Mesenchymal stem cell (in vitro differentiated cells and primary cell): ENCODE measurements at regions not wholly inside any gene's neighbourhood (a gene's known extent, or its start where the extent isn't known, plus 50 kb on each side); places are given as distances from the start of the nearest gene placed in this dataset.
A peak's percentile ranks its signal among the peaks of the same experiment; 100 is the strongest.
"Not testable (repeated sequence)": the region's sequence is repeated elsewhere in the genome, so short reads cannot be mapped to it uniquely, and the experiment has no call there.

Experiments used
- DNase-seq: peaks from one replicate; pipeline ENCODE4 v3.0.0-alpha.2; 2013
- H2AFZ ChIP-seq: one replicate; pipeline ENCODE4 v1.6.1; 2013; ENCODE audit warnings: low read depth, mild to moderate bottlenecking, control low read depth, inconsistent platforms, low read length, moderate library complexity
- H2AK5ac ChIP-seq: 2 replicates; pipeline ENCODE4 v1.6.1; 2013; ENCODE audit warnings: low read length, moderate library complexity, mild to moderate bottlenecking, inconsistent platforms; ENCODE audit not compliant: severe bottlenecking
- H2BK120ac ChIP-seq: one replicate; pipeline ENCODE4 v1.6.1; 2013; ENCODE audit warnings: low read depth, mild to moderate bottlenecking, inconsistent platforms, low read length, moderate library complexity
- H2BK12ac ChIP-seq, 2 experiments: one replicate each; pipeline ENCODE4 v1.6.1; 2013; ENCODE audit warnings: inconsistent platforms in 2 of 2, low read length in 2 of 2, mild to moderate bottlenecking in 2 of 2, moderate library complexity in 2 of 2, control low read depth in 1 of 2
- H2BK15ac ChIP-seq: one replicate; pipeline ENCODE4 v1.6.1; 2013; ENCODE audit warnings: mild to moderate bottlenecking, low read depth, inconsistent platforms; ENCODE audit not compliant: poor library complexity, severe bottlenecking
- H2BK5ac ChIP-seq: 2 replicates; pipeline ENCODE4 v1.6.1; 2013; ENCODE audit warnings: low read depth, mild to moderate bottlenecking, low read length, control low read depth, inconsistent platforms; ENCODE audit not compliant: poor library complexity, severe bottlenecking
- H3K14ac ChIP-seq, 2 experiments: one replicate each; pipeline ENCODE4 v1.6.1; 2013; ENCODE audit warnings: inconsistent platforms in 2 of 2, low read length in 2 of 2, control low read depth in 1 of 2, mild to moderate bottlenecking in 1 of 2, moderate library complexity in 1 of 2
- H3K18ac ChIP-seq, 2 experiments: one replicate each; pipeline ENCODE4 v1.6.1; 2013; ENCODE audit warnings: inconsistent platforms in 2 of 2, low read length in 2 of 2, control low read depth in 1 of 2, low read depth in 1 of 2, mild to moderate bottlenecking in 1 of 2
- H3K23ac ChIP-seq, 2 experiments: one replicate each; pipeline ENCODE4 v1.6.1; 2013; ENCODE audit warnings: inconsistent platforms in 2 of 2, low read length in 2 of 2, mild to moderate bottlenecking in 2 of 2, moderate library complexity in 2 of 2, control low read depth in 1 of 2
- H3K27ac ChIP-seq: 2 replicates; pipeline ENCODE4 v1.5.1; 2013; ENCODE audit warnings: mild to moderate bottlenecking, moderate library complexity, low read length, control low read depth, inconsistent platforms; ENCODE audit not compliant: poor library complexity, severe bottlenecking
- H3K27me3 ChIP-seq, 2 experiments: 2 replicates each; pipeline versions ENCODE4 v1.6.1 to v1.7.0; 2013; ENCODE audit warnings: low read length in 2 of 2, mild to moderate bottlenecking in 2 of 2, moderate library complexity in 2 of 2, control low read depth in 1 of 2, inconsistent platforms in 1 of 2; ENCODE audit not compliant: control insufficient read depth in 1 of 2, insufficient read depth in 1 of 2
- H3K36me3 ChIP-seq, 2 experiments: 2 replicates each; pipeline versions ENCODE4 v1.6.1 to v1.7.0; 2013; ENCODE audit warnings: low read length in 2 of 2, control low read depth in 1 of 2, inconsistent platforms in 1 of 2, low read depth in 1 of 2, mild to moderate bottlenecking in 1 of 2; ENCODE audit not compliant: insufficient read depth in 2 of 2, control insufficient read depth in 1 of 2
- H3K4ac ChIP-seq, 2 experiments: one replicate each; pipeline ENCODE4 v1.6.1; 2013; ENCODE audit warnings: inconsistent platforms in 2 of 2, low read length in 2 of 2, mild to moderate bottlenecking in 2 of 2, moderate library complexity in 2 of 2, control low read depth in 1 of 2, low read depth in 1 of 2
- H3K4me1 ChIP-seq: 2 replicates; pipeline ENCODE4 v1.6.1; 2013; ENCODE audit warnings: low read depth, low read length, control low read depth; ENCODE audit not compliant: control insufficient read depth, insufficient read depth
- H3K4me2 ChIP-seq: 2 replicates; pipeline ENCODE4 v1.6.1; 2013; ENCODE audit warnings: low read length, mild to moderate bottlenecking, inconsistent platforms; ENCODE audit not compliant: poor library complexity, severe bottlenecking
- H3K4me3 ChIP-seq, 2 experiments: 2 replicates each; pipeline versions ENCODE4 v1.5.1 to v1.7.0; 2013; ENCODE audit warnings: low read length in 2 of 2, mild to moderate bottlenecking in 2 of 2, control low read depth in 1 of 2, low read depth in 1 of 2; ENCODE audit not compliant: insufficient read depth in 1 of 2
- H3K79me1 ChIP-seq: replicated peaks from 2 replicates; pipeline ENCODE4 v1.6.1; 2013; ENCODE audit warnings: mild to moderate bottlenecking, control low read depth, low read length, inconsistent platforms; ENCODE audit not compliant: poor library complexity, severe bottlenecking
- H3K9ac ChIP-seq: 2 replicates; pipeline ENCODE4 v1.7.0; 2013; ENCODE audit warnings: mild to moderate bottlenecking, low read length, moderate library complexity
- H3K9me3 ChIP-seq: 2 replicates; pipeline ENCODE4 v1.7.0; 2013; ENCODE audit warnings: mild to moderate bottlenecking, low read length; ENCODE audit not compliant: control insufficient read depth
- H4K8ac ChIP-seq: one replicate; pipeline ENCODE4 v1.6.1; 2013; ENCODE audit warnings: inconsistent platforms, mild to moderate bottlenecking, low read length, moderate library complexity
- H4K91ac ChIP-seq: one replicate; pipeline ENCODE4 v1.6.1; 2013; ENCODE audit warnings: mild to moderate bottlenecking, low read length, inconsistent platforms
- WGBS: methylation state at CpG from one replicate; pipeline ENCODE4 v1.1.7; 2013; ENCODE audit warnings: mixed read lengths; 5-methylcytosine and 5-hydroxymethylcytosine counted together

- H3K4me3 ChIP-seq, result no peak overlapping the region
- 94% methylated on average over 24 of the region's 25 CpGs for WGBS
Observed at GRCh38 chr18:76708722-76709353, 113.5 kb upstream of the ZNF236 start.

GRCh38 chr18:76708071-76708721, 114.2 kb upstream of the ZNF236 start:
- Histone ChIP-seq H4K8ac (peak overlapping the region; percentile 58), H2BK12ac (no peak overlapping the region), H3K9ac (no peak overlapping the region), H3K27me3 (peaks cover 0 to under 1% of the 10 kb centered on the region in 2 experiments), H3K23ac (no peak overlapping the region), H3K14ac (no peak overlapping the region), H3K18ac (no peak overlapping the region), H2BK120ac (no peak overlapping the region), H3K4me2 (no peak overlapping the region), H2BK15ac (no peak overlapping the region), H4K91ac (no peak overlapping the region), H2AFZ (no peak overlapping the region), H3K36me3 (no peaks in the 10 kb centered on the region), H3K4me1 (peaks cover 3% of the 10 kb centered on the region), H2AK5ac (no peak overlapping the region), H3K4me3 (no peak overlapping the region), H3K9me3 (no peaks in the 10 kb centered on the region), H3K27ac (no peak overlapping the region), H2BK5ac (no peak overlapping the region), H3K4ac (no peak overlapping the region), H3K79me1 (no peaks in the 10 kb centered on the region)
- WGBS, result 90% methylated on average over 28 of the region's 28 CpGs
- no peak for DNase-seq

More at GRCh38 chr18:76708722-76709353, 113.5 kb upstream of the ZNF236 start:
- Histone ChIP-seq H4K8ac (no peak overlapping the region), H3K9me3 (no peaks in the 10 kb centered on the region), H3K36me3 (no peaks in the 10 kb centered on the region), H2BK15ac (no peak overlapping the region), H2BK120ac (no peak overlapping the region), H3K23ac (no peak overlapping the region), H2BK5ac (no peak overlapping the region), H3K4me2 (no peak overlapping the region), H3K27ac (no peak overlapping the region), H2AFZ (no peak overlapping the region), H3K27me3 (no peaks in the 10 kb centered on the region), H3K14ac (no peak overlapping the region), H2AK5ac (no peak overlapping the region), H3K79me1 (no peaks in the 10 kb centered on the region), H2BK12ac (no peak overlapping the region), H3K4me1 (peaks cover 3% of the 10 kb centered on the region), H3K9ac (no peak overlapping the region), H3K4ac (no peak overlapping the region), H4K91ac (no peak overlapping the region), H3K18ac (no peak overlapping the region)
- DNase-seq, result no peak

GRCh38 chr18:76707534-76707933, 114.8 kb upstream of the ZNF236 start:
- WGBS, result 84% methylated on average over 7 of the region's 7 CpGs

GRCh38 chr18:76704589-76704988, 117.8 kb upstream of the ZNF236 start:
- not testable (repeated sequence) for H2BK5ac ChIP-seq, H3K79me1 ChIP-seq, H3K36me3 ChIP-seq, H3K23ac ChIP-seq, H3K18ac ChIP-seq, H2AK5ac ChIP-seq, H3K9me3 ChIP-seq, DNase-seq, H3K4ac ChIP-seq, H4K91ac ChIP-seq, H3K27ac ChIP-seq, H2AFZ ChIP-seq, H3K9ac ChIP-seq, H3K4me3 ChIP-seq, H3K4me1 ChIP-seq, H4K8ac ChIP-seq, H3K4me2 ChIP-seq, H2BK120ac ChIP-seq, H3K14ac ChIP-seq, H2BK12ac ChIP-seq, H2BK15ac ChIP-seq
- H3K27me3 ChIP-seq, result peaks cover 6 to 13% of the 10 kb centered on the region in 2 experiments
- 89% methylated on average over 4 of the region's 4 CpGs for WGBS

More at GRCh38 chr18:76707534-76707933, 114.8 kb upstream of the ZNF236 start:
- Histone ChIP-seq H3K79me1 (no peaks in the 10 kb centered on the region), H2BK12ac (no peak overlapping the region), H3K4ac (no peak overlapping the region), H3K23ac (no peak overlapping the region), H3K4me2 (no peak overlapping the region), H4K8ac (no peak overlapping the region), H3K9ac (no peak overlapping the region), H4K91ac (no peak overlapping the region), H3K14ac (no peak overlapping the region), H3K18ac (no peak overlapping the region), H3K9me3 (no peaks in the 10 kb centered on the region), H3K4me1 (peaks cover 2% of the 10 kb centered on the region), H2BK5ac (no peak overlapping the region), H2BK120ac (no peak overlapping the region), H2AFZ (no peak overlapping the region), H2BK15ac (no peak overlapping the region), H3K27me3 (peaks cover 1 to 6% of the 10 kb centered on the region in 2 experiments), H3K36me3 (no peaks in the 10 kb centered on the region), H3K27ac (no peak overlapping the region), H2AK5ac (no peak overlapping the region), H3K4me3 (no peak overlapping the region)
- no peak for DNase-seq
